ENCODE measurements at regions not wholly inside any gene's neighbourhood (a gene's known extent, or its start where the extent isn't known, plus 50 kb on each side); places are given as distances from the start of the nearest gene placed in this dataset.

GRCh38 chr12:124236625-124237031, 58.3 kb upstream of the RFLNA start:
- Histone ChIP-seq H3K27ac (ENCODE audit: low read depth, low read length) (no peak overlapping the region), H2BK120ac (replicated peaks; ENCODE audit: low read depth, low read length) (no peak overlapping the region), H3K4me1 (replicated peaks in 1 of 4; ENCODE audit: control insufficient read depth in 3 of 4, insufficient read depth in 4 of 4, low read length in 3 of 4) (peaks cover 0 to 4% (median 0%) of the 10 kb centered on the region in 4 experiments; a peak in 3 of 7 replicates), H2BK20ac (ENCODE audit: low read length) (no peak overlapping the region), H3K9me3 (ENCODE audit: insufficient read depth in 2 of 2, low read depth in 1 of 2, low read length in 1 of 2) (peaks cover 0 to 5% of the 10 kb centered on the region in 2 experiments; a peak in 2 of 4 replicates), H4K91ac (replicated peaks; ENCODE audit: insufficient read length, low read length) (no peak overlapping the region), H3K23ac (ENCODE audit: insufficient read length) (no peak overlapping the region), H3K36me3 (ENCODE audit: control insufficient read depth in 2 of 4, insufficient read depth in 4 of 4, low read length in 3 of 4) (no peaks in the 10 kb centered on the region; a peak in 1 of 8 replicates), H3K4ac (replicated peaks; ENCODE audit: insufficient read length, low read depth, low read length) (no peak overlapping the region), H2BK5ac (ENCODE audit: low read depth, low read length) (no peak overlapping the region), H3K18ac (ENCODE audit: extremely low read depth, low read length) (no peak overlapping the region), H3K79me1 (ENCODE audit: low read depth, low read length) (no peaks in the 10 kb centered on the region), H3K9ac (replicated peaks in 1 of 4; ENCODE audit: extremely low read depth in 1 of 4, low read depth in 3 of 4, low read length in 3 of 4) (no peak overlapping the region), H2AK5ac (ENCODE audit: low read depth, low read length) (no peak overlapping the region), H3K4me3 (ENCODE audit: extremely low read depth in 1 of 4, insufficient read depth in 2 of 4, low read depth in 3 of 4, low read length in 4 of 4) (no peak overlapping the region), H3K14ac (ENCODE audit: insufficient read length) (no peak overlapping the region), H3K23me2 (ENCODE audit: low read depth, low read length) (peaks cover 5% of the 10 kb centered on the region; the same call in 1 of the 2 replicates), H4K5ac (ENCODE audit: insufficient read length, low read depth, low read length) (no peak overlapping the region), H3K4me2 (ENCODE audit: insufficient read depth in 1 of 2, low read depth in 2 of 2, low read length in 2 of 2) (no peak overlapping the region), H2AFZ (ENCODE audit: low read length) (no peak overlapping the region), H4K20me1 (replicated peaks in 1 of 2; ENCODE audit: control insufficient read depth in 1 of 2, insufficient read depth in 2 of 2, low read length in 2 of 2) (no peaks in the 10 kb centered on the region), H3K79me2 (ENCODE audit: control insufficient read depth in 1 of 2, insufficient read depth in 2 of 2, low read length in 2 of 2) (no peaks in the 10 kb centered on the region), H2BK12ac (ENCODE audit: low read depth, low read length) (no peak overlapping the region), H2BK15ac (ENCODE audit: low read length) (no peak overlapping the region), H3K27me3 (replicated peaks in 1 of 4; ENCODE audit: control insufficient read depth in 3 of 4, extremely low read depth in 1 of 4, insufficient read depth in 3 of 4, low read length in 3 of 4) (no peaks in the 10 kb centered on the region; a peak in 1 of 7 replicates), H3K56ac (replicated peaks; ENCODE audit: insufficient read length, low read depth, low read length) (no peak overlapping the region), H4K8ac (ENCODE audit: extremely low read depth, insufficient read depth, low read length) (no peak overlapping the region)
- no peak for FAIRE-seq
- CTCF ChIA-PET (ENCODE audit: partially characterized antibody), result interaction anchor here (1.2 kb wide), 1 partner anchor 201 kb away, joined by 3 read pairs; no protein-coding TSS in a partner anchor
- no peak for DNase-seq (ENCODE audit: low read depth in 1 of 2, low spot score in 2 of 2)
- POLR2A ChIA-PET (ENCODE audit: partially characterized antibody), result no interaction called here
- no peak for TF ChIP-seq TAF1 (IDR thresholded peaks at IDR 0.05; ENCODE audit: low read depth, low read length)
- TF ChIP-seq BRCA1 (IDR thresholded peaks at IDR 0.05; ENCODE audit: low read depth, low read length), result no peak
- no peak for TF ChIP-seq RAD21 (IDR thresholded peaks at IDR 0.05 in 1 of 2, conservative IDR thresholded peaks at IDR 0.05 in 1 of 2; ENCODE audit: low read depth in 2 of 2, low read length in 2 of 2)
- WGBS, 2 experiments (ENCODE audit: extremely low coverage in 1 of 2, insufficient coverage in 1 of 2, insufficient read length in 1 of 2, insufficient replicate concordance in 2 of 2, low coverage in 1 of 2, low lambda C conversion rate in 2 of 2, missing lambda C conversion rate in 1 of 2), result 84% methylated on average over 5 of the region's 5 CpGs; no CpG with 5 or more reads in 1 of the 2 experiments
